Natural killer cell treated with Interleukin-12 subunit alpha and Interleukin-12 subunit beta and Interleukin-15 and Interleukin-18, amount 100 ng/mL, for 72 hours (primary cell): ENCODE measurements at regions not wholly inside any gene's neighbourhood (a gene's known extent, or its start where the extent isn't known, plus 50 kb on each side); places are given as distances from the start of the nearest gene placed in this dataset.
A peak's percentile ranks its signal among the peaks of the same experiment; 100 is the strongest.
"Not testable (repeated sequence)": the region's sequence is repeated elsewhere in the genome, so short reads cannot be mapped to it uniquely, and the experiment has no call there.

Experiments
- ATAC-seq, 2 donors: fragments of 150-1000 bp; cut with Tn5 transposase in 1 of 2; sonication (Bioruptor Pico), chemical (Tn5 transposase) in 1 of 2; 2 replicates each; pipeline ENCODE4 v1.10.0; 2021
- DNase-seq: peaks from one replicate; pipeline ENCODE4 v3.0.0; 2022; ENCODE audit warnings: low spot score
- H3K27ac Mint-ChIP-seq, 2 donors: 1 replicate in 1 of 2; 2 replicates in 1 of 2; pipeline ENCODE4 v1.8.0; 2022; ENCODE audit warnings: mixed read lengths in 2 of 2, mild to moderate bottlenecking in 1 of 2, moderate library complexity in 1 of 2
- H3K27me3 Mint-ChIP-seq, 2 donors: 1 replicate in 1 of 2; 2 replicates in 1 of 2; pipeline ENCODE4 v1.8.0; 2022; ENCODE audit warnings: mixed read lengths in 2 of 2
- H3K36me3 Mint-ChIP-seq: one replicate; pipeline ENCODE4 v1.8.0; 2022; ENCODE audit warnings: mixed read lengths
- H3K4me1 Mint-ChIP-seq, 2 donors: 1 replicate in 1 of 2; 2 replicates in 1 of 2; pipeline ENCODE4 v1.8.0; 2022; ENCODE audit warnings: low read depth in 2 of 2, mixed read lengths in 2 of 2, mild to moderate bottlenecking in 1 of 2
- H3K4me3 Mint-ChIP-seq: one replicate; pipeline ENCODE4 v1.8.0; 2022; ENCODE audit warnings: mixed read lengths
- H3K9me3 Mint-ChIP-seq: 2 replicates; pipeline ENCODE4 v1.8.0; 2022; ENCODE audit warnings: mixed read lengths

DNA sequence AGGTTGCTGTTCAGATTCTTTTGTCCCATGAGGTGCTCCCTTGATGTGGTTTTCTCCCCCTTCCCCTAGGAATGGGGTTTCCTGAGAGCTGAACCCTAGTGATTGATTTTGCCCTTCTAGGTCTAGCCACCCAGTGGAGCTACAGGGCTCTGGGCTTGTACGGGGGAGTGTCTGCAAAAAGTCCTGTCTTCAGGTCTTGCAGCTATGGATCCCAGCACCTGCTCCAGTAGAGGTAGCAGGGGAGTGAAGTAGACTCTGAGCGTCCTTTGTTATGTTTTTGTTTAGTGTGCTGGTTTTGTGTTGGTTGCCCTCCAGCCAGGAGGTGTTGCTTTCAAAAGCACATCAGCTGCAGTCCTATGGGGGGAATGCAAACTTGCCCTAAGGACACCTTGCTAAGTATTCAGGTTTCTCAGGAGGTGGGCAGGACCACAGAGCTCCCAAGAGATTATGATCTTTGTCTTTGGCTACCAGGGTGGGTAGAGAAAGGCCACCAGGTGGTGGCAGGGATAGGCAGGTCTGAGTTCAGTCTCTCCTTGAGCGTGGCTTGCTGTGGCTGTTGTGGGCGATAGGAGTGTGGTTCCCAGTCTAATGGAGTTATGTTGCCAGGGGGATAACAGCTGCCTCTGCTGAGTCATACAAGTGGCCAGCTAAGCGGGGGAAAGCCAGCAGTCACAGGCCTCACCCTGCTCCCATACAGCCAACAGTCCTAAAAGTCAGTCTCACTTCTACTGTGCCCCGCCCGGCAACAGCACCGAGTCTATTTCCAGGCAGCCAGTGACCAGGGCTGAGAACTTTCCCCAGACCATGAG lies 92.4 kb upstream of the JCAD start:
- Mint-ChIP-seq H3K4me1 (peaks cover 0 to 3% of the 10 kb centered on the region in 2 donors), H3K36me3 (no peaks in the 10 kb centered on the region), H3K27me3 (peaks cover 27 to 48% of the 10 kb centered on the region in 2 donors), H3K27ac (no peak overlapping the region), H3K4me3 (no peak overlapping the region), H3K9me3 (no peaks in the 10 kb centered on the region)
- DNase-seq, result no peak
- ATAC-seq, result peak in 1 of 2 donors; percentile 43

DNA sequence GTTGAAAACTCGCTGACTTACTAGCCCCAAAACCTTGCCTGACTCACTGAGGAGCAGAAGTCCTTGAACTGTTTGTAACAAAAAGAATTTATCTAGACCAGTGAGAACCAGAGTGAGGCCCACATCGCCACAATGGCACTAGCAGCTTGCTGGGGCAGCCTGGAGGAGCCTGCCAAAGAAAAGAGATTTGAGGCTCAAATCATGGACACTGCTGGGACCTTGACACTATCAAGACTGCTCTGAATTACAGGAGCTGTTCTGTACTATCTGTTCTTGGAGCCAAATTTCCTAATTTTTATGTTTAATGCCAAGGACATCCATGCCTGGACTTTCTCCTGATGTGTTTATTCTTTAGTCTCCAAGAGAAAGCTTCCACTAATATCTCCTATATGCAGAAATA lies 82.0 kb upstream of the JCAD start:
- H3K27ac Mint-ChIP-seq, result no peak overlapping the region
- no peaks in the 10 kb centered on the region for H3K36me3 Mint-ChIP-seq
- ATAC-seq (no peak), DNase-seq (no peak)
- H3K9me3 Mint-ChIP-seq, result no peaks in the 10 kb centered on the region
- H3K4me1 Mint-ChIP-seq, result no peaks in the 10 kb centered on the region
- H3K4me3 Mint-ChIP-seq, result no peak overlapping the region
- H3K27me3 Mint-ChIP-seq, result peaks cover 3 to 8% of the 10 kb centered on the region in 2 donors

DNA sequence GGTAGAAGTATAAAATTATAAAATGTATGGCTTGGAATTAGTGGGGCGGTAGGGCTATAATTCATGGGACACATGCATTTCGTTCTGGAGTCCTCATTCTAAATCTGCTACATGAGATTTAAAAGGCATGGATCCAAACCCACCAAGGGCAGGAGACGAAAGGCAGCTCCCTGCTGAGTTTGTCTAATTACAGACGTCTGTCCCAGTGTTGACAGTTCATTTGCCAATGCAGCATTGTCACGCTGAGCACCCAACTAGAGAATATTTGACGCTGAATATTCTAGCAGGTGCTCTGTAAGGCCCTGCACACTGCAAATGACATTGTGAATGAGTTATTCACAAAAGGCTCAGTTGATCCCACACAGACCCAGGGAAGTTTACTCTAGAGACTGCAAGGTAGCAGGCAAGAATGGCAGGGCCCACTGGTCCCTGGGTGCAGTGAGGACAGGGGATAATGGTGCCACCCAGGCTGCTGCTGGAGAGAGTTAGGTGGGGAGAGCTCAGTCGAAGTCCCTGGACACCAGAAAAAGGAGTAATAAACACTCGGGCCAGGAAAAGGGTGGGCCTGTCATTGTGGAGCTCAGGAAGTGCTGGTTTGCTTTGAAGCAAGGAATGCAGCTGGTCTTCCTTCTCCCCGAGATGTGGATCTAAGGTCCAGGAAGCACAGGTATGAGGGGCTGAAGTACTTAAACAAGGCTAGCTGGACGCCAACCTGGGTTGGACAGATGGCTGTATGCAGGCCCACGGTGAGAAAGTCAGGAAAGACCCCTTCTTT lies 75.0 kb upstream of the JCAD start:
- DNase-seq, result no peak
- Mint-ChIP-seq H3K9me3 (no peaks in the 10 kb centered on the region), H3K4me3 (no peak overlapping the region)

DNA sequence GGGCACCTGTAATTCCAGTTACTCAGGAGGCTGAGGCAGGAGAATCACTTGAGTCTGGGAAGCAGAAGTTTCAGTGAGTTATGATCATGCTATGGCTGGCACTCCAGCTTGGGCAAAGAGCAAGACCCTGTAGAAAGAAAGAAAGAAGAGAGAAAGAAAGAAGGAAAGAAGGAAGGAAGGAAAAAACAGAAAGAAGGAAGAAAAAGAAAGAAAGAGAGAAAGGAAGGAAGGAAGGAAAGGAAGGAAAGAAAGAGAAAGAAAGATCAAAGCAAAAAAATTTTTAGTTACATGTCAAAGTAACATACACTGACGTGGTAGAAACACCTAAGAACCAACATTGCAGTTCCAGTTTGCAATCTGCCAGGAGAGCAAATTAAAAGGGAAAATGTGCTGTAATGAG lies 73.8 kb upstream of the JCAD start:
- ATAC-seq (no peak), DNase-seq (no peak)
- Mint-ChIP-seq H3K27ac (no peak overlapping the region), H3K27me3 (peaks cover 10 to 27% of the 10 kb centered on the region in 2 donors), H3K4me1 (no peaks in the 10 kb centered on the region), H3K9me3 (no peaks in the 10 kb centered on the region), H3K4me3 (no peak overlapping the region), H3K36me3 (no peaks in the 10 kb centered on the region)

More for the DNA sequence above, 75.0 kb upstream of the JCAD start:
- ATAC-seq, result no peak
- no peaks in the 10 kb centered on the region for H3K4me1 Mint-ChIP-seq
- H3K27me3 Mint-ChIP-seq, result peaks cover 5 to 19% of the 10 kb centered on the region in 2 donors
- H3K27ac Mint-ChIP-seq, result no peak overlapping the region
- H3K36me3 Mint-ChIP-seq, result no peaks in the 10 kb centered on the region

DNA sequence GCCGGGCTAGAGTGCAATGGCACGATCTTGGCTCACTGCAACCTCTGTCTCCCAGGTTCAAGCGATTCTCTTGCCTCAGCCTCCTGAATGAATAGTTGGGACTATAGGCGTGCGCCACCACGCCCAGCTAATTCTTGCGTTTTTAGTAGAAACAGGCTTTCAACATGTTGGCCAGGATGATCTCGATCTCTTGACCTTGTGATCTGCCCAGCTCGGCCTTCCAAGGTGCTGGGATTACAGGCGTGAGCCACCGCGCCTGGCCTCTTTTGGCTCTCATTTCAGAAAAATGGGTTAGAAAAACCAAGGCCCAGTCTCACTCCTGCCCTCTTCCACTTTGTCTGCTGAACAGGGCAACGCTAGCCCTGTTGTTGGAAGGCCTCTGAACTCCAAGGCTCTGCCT lies 72.0 kb upstream of the JCAD start:
- DNase-seq, H3K4me1 Mint-ChIP-seq, H3K9me3 Mint-ChIP-seq, H3K36me3 Mint-ChIP-seq, H3K27ac Mint-ChIP-seq, H3K4me3 Mint-ChIP-seq, ATAC-seq: not testable (repeated sequence)
- H3K27me3 Mint-ChIP-seq, result peaks cover 10 to 35% of the 10 kb centered on the region in 2 donors

DNA sequence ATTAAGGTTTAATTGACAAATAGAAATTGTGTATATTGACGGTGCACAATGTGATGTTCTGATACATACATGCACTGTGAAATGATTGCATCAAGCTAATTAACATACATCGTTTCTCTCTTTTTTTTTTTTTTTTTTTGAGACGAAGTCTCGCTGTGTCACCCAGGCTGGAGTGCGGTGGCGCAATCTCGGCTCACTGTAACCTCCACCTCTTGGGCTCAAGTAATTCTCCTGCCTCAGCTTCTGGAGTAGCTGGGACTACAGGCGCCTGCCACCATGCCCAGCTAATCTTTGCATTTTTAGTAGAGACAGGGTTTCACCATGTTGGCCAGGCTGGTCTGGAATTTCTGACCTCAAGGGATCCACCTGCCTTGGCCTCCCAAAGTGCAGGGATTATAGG lies 69.9 kb upstream of the JCAD start:
- H3K4me1 Mint-ChIP-seq, H3K9me3 Mint-ChIP-seq, H3K27ac Mint-ChIP-seq, H3K4me3 Mint-ChIP-seq, H3K36me3 Mint-ChIP-seq, DNase-seq, ATAC-seq: not testable (repeated sequence)
- peaks cover 10 to 35% of the 10 kb centered on the region in 2 donors for H3K27me3 Mint-ChIP-seq

DNA sequence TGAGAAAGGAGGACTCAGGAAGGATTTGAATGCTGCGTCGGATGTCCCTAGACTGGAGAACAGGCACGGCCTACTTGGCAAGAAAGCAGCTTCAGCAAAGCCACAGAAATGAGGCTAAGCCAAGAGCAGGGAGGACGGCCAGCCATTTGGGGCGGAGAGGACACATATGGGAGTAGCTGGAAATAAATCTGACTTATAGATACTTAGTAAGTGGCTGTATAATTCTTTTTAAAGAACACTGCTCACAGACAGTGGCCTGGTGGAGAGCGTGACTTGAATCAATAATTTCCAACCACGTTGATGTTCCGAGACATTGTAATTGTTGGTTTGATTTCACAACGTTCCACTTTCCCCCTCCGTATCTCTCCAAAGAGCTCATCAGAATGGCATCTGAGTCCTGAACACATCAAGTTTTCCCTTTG lies 67.7 kb upstream of the JCAD start:
- no peaks in the 10 kb centered on the region for H3K9me3 Mint-ChIP-seq
- no peak overlapping the region for H3K4me3 Mint-ChIP-seq
- DNase-seq, result no peak
- no peak overlapping the region for H3K27ac Mint-ChIP-seq
- no peaks in the 10 kb centered on the region for H3K36me3 Mint-ChIP-seq
- H3K27me3 Mint-ChIP-seq, result peaks cover 10 to 27% of the 10 kb centered on the region in 2 donors
- no peaks in the 10 kb centered on the region for H3K4me1 Mint-ChIP-seq
- no peak for ATAC-seq

DNA sequence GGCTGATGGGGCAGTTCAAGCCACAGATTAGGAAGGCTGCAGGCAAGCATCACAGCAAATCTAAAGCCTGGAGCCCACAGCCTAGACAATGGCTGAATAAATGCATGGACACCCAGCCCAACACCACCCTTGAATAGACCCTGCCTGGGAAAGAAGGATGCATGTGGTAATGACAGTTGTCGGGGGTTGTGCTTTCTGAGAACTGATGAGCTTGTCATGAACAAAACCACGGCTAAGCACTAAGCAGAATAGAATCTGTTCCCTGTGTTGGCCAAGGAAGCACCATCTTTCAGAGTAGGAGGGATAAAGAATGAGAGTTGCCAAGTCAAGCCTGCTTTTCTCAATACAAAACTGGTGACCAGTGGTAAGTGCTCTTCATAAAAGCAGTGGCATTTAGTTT lies 66.1 kb upstream of the JCAD start:
- H3K4me3 Mint-ChIP-seq, result no peak overlapping the region

DNA sequence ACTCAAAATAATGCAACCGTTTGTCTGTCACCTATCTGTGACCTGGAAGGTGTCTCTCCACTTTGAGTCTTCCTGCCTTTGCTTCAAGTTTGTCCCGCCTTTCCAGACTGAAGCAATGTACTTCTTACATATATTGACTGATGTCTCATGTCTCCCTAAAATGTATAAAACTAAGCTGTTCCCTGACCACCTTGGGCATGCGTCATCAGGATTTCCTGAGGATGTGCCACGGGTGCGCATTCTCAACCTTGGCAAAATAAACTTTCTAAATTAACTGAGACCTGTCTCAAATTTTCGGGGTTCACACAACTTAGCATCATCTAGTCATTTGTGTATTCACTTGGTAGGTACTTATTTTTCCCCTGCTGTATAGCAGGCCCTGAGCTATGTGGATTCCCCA lies 65.3 kb upstream of the JCAD start:
- Mint-ChIP-seq H3K36me3 (no peaks in the 10 kb centered on the region), H3K27me3 (peaks cover 8 to 26% of the 10 kb centered on the region in 2 donors), H3K9me3 (no peaks in the 10 kb centered on the region), H3K4me1 (no peaks in the 10 kb centered on the region), H3K4me3 (no peak overlapping the region), H3K27ac (no peak overlapping the region)
- no peak for DNase-seq
- no peak for ATAC-seq

More for the DNA sequence above, 66.1 kb upstream of the JCAD start:
- H3K27ac Mint-ChIP-seq, result no peak overlapping the region
- H3K9me3 Mint-ChIP-seq, result no peaks in the 10 kb centered on the region
- no peaks in the 10 kb centered on the region for H3K4me1 Mint-ChIP-seq
- DNase-seq (no peak), ATAC-seq (no peak)
- H3K36me3 Mint-ChIP-seq, result no peaks in the 10 kb centered on the region
- peaks cover 13 to 34% of the 10 kb centered on the region in 2 donors for H3K27me3 Mint-ChIP-seq

DNA sequence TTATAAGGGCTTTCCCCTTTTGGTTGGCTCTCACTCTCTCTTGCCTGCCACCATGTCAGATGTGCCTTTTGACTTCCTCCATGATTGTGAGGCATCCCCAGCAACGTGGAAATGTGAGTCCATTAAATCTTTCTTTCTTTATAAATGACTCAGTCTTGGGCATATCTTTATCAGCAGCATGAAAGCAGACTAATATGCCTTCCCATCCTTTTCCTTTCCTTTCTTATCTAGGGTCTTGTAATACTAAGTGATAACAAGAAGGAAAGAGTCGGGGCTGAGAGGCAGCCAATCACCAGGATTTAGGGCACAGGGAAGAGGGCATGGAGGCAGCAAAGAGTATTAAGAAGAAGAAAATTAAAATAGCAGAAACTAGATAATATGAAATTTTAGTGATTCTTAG lies 62.0 kb upstream of the JCAD start:
- Mint-ChIP-seq H3K4me3 (no peak overlapping the region), H3K9me3 (no peaks in the 10 kb centered on the region), H3K36me3 (no peaks in the 10 kb centered on the region), H3K27me3 (peaks cover 5 to 7% of the 10 kb centered on the region in 2 donors), H3K27ac (no peak overlapping the region), H3K4me1 (no peaks in the 10 kb centered on the region)
- no peak for DNase-seq
- ATAC-seq, result no peak

DNA sequence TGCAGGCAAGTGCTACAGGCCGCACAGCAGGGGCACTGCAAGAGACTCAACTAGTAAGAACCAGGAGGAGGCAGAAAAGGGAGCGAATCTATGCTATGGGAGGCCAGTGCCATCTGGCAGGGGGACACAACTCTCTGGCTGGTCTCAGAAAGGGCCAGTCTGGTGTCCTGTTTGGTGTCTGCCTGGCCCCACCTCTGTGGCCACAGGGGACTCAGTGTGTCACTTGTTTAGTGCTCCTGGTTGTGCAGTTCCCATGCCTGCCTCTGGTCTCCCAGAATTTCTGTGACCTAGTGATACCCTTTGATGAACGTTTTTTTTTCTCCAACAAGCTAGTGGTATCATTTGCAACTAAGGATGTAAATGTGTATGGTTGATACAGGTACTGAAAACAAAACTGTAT lies 59.2 kb upstream of the JCAD start:
- no peaks in the 10 kb centered on the region for H3K36me3 Mint-ChIP-seq
- H3K4me3 Mint-ChIP-seq, result no peak overlapping the region
- H3K9me3 Mint-ChIP-seq, result no peaks in the 10 kb centered on the region
- H3K27ac Mint-ChIP-seq, result no peak overlapping the region
- H3K27me3 Mint-ChIP-seq, result peaks cover 18 to 19% of the 10 kb centered on the region in 2 donors
- peak in 1 of 2 donors; percentile 53 for ATAC-seq
- no peak for DNase-seq
- no peaks in the 10 kb centered on the region for H3K4me1 Mint-ChIP-seq

DNA sequence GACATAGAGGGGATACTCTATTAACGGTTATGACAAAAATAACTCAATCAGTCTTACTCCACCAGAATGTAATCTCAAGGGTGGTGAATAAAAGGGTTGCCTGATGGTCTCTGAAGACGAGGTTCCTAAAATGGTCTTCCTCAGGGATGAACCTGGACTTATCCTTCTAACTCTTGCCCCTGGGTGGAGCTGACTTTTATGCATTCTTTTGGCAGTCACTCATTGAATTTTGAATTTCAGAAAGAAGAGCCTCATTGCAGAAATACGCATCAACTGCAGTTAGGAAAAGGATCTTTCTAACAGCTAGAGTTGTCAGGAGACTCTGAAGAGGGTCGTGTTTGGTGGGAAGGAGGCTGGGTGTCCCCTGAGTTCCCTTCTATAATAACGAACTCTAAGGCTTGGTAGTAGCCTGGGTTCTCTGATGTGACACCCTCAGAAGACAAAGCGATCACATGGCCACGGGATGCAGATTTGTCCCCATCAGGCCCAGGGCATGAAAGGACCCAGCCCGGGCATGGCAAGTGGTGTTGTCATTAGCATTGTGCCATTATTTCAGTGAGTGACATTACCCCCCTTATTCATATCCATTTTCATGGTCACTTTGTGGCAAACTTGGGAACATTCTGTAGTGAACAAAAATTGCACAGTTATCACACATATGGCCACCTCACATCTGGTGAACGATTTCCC lies 58.6 kb upstream of the JCAD start:
- Mint-ChIP-seq H3K9me3 (no peaks in the 10 kb centered on the region), H3K36me3 (no peaks in the 10 kb centered on the region), H3K27me3 (peaks cover 19 to 20% of the 10 kb centered on the region in 2 donors), H3K27ac (no peak overlapping the region), H3K4me1 (no peaks in the 10 kb centered on the region), H3K4me3 (no peak overlapping the region)
- DNase-seq (no peak), ATAC-seq (no peak)

DNA sequence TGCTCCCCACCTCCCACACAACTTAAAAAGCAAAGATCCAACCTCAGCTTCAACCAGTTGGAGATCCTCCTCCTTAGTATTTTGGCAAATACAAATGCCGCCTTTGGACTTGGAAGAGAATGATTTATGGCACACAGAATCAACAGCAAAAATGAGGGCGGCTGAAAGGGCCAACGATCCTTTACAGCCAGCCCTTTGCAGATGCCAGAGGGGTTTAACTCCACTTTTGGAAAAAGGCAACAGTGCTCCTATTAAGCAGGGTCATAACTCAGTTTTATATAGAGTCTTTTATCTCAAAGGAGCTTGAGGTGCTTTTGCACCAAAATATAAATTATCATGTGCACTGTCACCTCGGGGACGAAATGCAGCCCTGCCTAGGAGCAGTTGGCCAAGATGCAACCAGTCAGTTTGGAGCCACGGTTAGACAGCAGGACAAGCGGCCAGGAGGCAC lies 56.7 kb upstream of the JCAD start:
- Mint-ChIP-seq H3K27me3 (peaks cover 12 to 20% of the 10 kb centered on the region in 2 donors), H3K36me3 (no peaks in the 10 kb centered on the region), H3K27ac (no peak overlapping the region), H3K9me3 (no peaks in the 10 kb centered on the region), H3K4me3 (no peak overlapping the region), H3K4me1 (no peaks in the 10 kb centered on the region)
- no peak for DNase-seq
- ATAC-seq, result no peak

DNA sequence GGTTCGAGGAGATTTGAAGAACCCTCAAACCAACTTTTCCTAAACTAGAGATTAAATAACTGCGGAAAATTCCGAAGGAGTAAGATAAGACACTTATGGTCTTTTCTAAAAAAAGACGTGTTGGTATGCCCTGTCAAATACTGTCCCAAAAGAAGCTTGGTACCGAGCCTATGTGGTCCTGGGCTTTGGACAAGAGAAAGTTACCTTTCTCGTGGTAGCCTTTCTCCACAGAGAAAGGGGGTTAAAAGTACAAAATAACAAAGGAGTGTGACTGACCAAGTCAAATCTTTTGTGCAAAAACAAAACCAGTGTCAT lies 56.2 kb upstream of the JCAD start:
- no peaks in the 10 kb centered on the region for H3K9me3 Mint-ChIP-seq
- ATAC-seq (no peak), DNase-seq (no peak)
- no peak overlapping the region for H3K4me3 Mint-ChIP-seq
- H3K36me3 Mint-ChIP-seq, result no peaks in the 10 kb centered on the region
- no peaks in the 10 kb centered on the region for H3K4me1 Mint-ChIP-seq
- no peak overlapping the region for H3K27ac Mint-ChIP-seq
- H3K27me3 Mint-ChIP-seq, result peaks cover 11 to 18% of the 10 kb centered on the region in 2 donors
